Psoas muscle (tissue), 7 donors: ENCODE measurements at regions not wholly inside any gene's neighbourhood (a gene's known extent, or its start where the extent isn't known, plus 50 kb on each side); places are given as distances from the start of the nearest gene placed in this dataset.

Experiments
- ATAC-seq, 4 donors: fragments of 200-7000 bp; cut with Tn5 transposase; one replicate each; pipeline ENCODE4 v1.9.1; 2020; ENCODE audit warnings: moderate library complexity in 3 of 4, mild to moderate bottlenecking in 2 of 4
- DNase-seq, 2 donors: peaks; one replicate each; pipeline ENCODE4 v3.0.0-alpha.2; 2020
- H3K27ac ChIP-seq: fragments of 200-600 bp; one replicate; pipeline ENCODE4 v1.8.0; 2022
- H3K27me3 ChIP-seq, 3 donors: fragments of 200-600 bp in 1 of 3; one replicate each; pipeline versions ENCODE4 v1.6.1 to v1.8.0; 2013 to 2022; ENCODE audit warnings: low read length in 2 of 3, mild to moderate bottlenecking in 2 of 3, moderate library complexity in 1 of 3; ENCODE audit not compliant: insufficient read depth in 3 of 3
- H3K36me3 ChIP-seq, 2 donors: fragments of 200-600 bp in 1 of 2; one replicate each; pipeline versions ENCODE4 v1.6.1 to v1.8.0; 2013 to 2022; ENCODE audit warnings: low read depth in 1 of 2, mild to moderate bottlenecking in 1 of 2, moderate library complexity in 1 of 2; ENCODE audit not compliant: insufficient read depth in 1 of 2
- H3K4me1 ChIP-seq: fragments of 200-600 bp; one replicate; pipeline ENCODE4 v1.8.0; 2022
- H3K4me3 ChIP-seq: fragments of 200-600 bp; one replicate; pipeline ENCODE4 v1.8.0; 2022; ENCODE audit warnings: mild to moderate bottlenecking
- H3K9me3 ChIP-seq: fragments of 200-600 bp; one replicate; pipeline ENCODE4 v1.8.0; 2022
- CTCF ChIP-seq: fragments of 200-600 bp; IDR thresholded peaks from one replicate; pipeline ENCODE4 v1.8.0; 2022; ENCODE audit warnings: antibody characterized with exemption
- WGBS, 3 donors: extraction: QIAGEN DNeasy Blood & Tissue Kit; methylation state at CpG; one replicate each; pipeline versions ENCODE4 v1.1.6 to v1.1.7; 2013; 5-methylcytosine and 5-hydroxymethylcytosine counted together
- intact Hi-C, 2 donors: fragments of 100-400 bp; cut with DNase I; formaldehyde crosslinking; loops; one replicate each; pipeline versions ENCODE4 v1.11.0 to v1.14.2; 2022
- donor health status: healthy with polysubstance abuse.
- donor health status: DM: no; HTN: no; CAD: no; lungs with moderate emphysema.
- donor health status: Bipolar disorder and iron deficiency.
- donor health status: healthy.
- donor health status: DM: yes; HTN: yes; CAD: no.
- donor health status: DM: no; HTN: no; CAD: no.
- donor health status: DM: yes; HTN: yes; CAD: no.

- Histone ChIP-seq H3K27me3 (no peaks in the 10 kb centered on the region), H3K4me1 (no peaks in the 10 kb centered on the region), H3K4me3 (no peak overlapping the region), H3K9me3 (no peaks in the 10 kb centered on the region), H3K36me3 (no peaks in the 10 kb centered on the region), H3K27ac (no peak overlapping the region)
- DNase-seq (no peak), ATAC-seq (no peak)
- intact Hi-C loops: no loop called here
- TF ChIP-seq CTCF: no peak
Observed at GRCh38 chr14:84432676-84433075, 1097.3 kb upstream of the FLRT2 start.

DNA sequence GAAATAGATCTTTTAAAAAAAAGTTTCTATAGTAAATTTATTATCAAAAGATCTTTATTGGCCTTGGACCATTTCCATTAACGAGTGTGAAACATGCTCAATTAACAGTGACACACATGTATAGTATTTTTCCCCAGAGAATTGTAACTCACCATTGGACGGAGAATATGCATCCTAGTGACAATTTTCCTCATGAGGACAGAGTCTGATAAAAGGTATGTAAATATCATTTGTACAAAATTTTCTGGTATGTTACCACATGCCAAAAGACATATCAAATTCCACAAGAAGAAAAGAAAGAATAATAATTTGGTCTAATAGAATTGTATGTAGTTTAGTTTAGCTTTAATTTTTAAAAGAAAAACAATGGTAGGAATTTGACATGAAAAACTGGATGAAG, 1096.0 kb upstream of the FLRT2 start:
- Histone ChIP-seq H3K4me1 (no peaks in the 10 kb centered on the region), H3K4me3 (no peak overlapping the region), H3K27me3 (no peaks in the 10 kb centered on the region), H3K9me3 (no peaks in the 10 kb centered on the region), H3K27ac (no peak overlapping the region), H3K36me3 (no peaks in the 10 kb centered on the region)
- no peak for DNase-seq
- intact Hi-C loops: no loop called here
- WGBS, 3 donors: 50 to 65% (median 56%) methylated on average over 2 of the region's 2 CpGs
- ATAC-seq: no peak
- no peak for TF ChIP-seq CTCF

DNA sequence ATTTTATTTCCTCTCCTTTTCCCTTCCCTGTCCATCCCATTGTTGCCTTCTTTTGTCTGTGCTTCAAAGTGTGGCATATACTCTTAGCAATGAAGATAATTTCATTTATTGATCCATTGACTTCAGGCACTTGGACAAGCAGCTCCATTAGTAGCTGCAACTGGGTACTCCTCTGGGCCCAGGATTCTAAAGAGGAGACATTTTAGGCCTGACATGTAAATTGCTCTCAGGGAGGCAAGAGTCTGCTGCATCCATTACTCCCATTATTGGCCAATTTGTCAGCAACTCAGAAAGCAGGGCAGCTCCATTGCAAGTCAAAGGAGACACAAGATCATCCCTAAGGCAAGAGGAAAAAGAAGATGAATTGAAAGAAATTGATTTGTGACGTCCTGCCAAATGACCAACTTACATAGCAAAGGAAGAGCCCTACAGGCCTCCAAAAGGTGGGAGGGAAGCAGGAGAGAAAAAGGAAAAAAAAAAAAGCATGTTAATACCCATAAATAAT, 1094.1 kb upstream of the FLRT2 start:
- H3K9me3 ChIP-seq: no peaks in the 10 kb centered on the region
- intact Hi-C loops: no loop called here
- H3K36me3 ChIP-seq: no peaks in the 10 kb centered on the region
- ATAC-seq: no peak
- DNase-seq: no peak
- no peaks in the 10 kb centered on the region for H3K4me1 ChIP-seq
- no peak for TF ChIP-seq CTCF
- 93 to 100% (median 96%) methylated on average over 1 of the region's 1 CpG for WGBS, 3 donors
- no peaks in the 10 kb centered on the region for H3K27me3 ChIP-seq
- no peak overlapping the region for H3K27ac ChIP-seq
- no peak overlapping the region for H3K4me3 ChIP-seq

GRCh38 chr14:84436528-84436927, 1093.4 kb upstream of the FLRT2 start:
- TF ChIP-seq CTCF: no peak
- no peak overlapping the region for H3K4me3 ChIP-seq
- DNase-seq (no peak), ATAC-seq (no peak)
- no peaks in the 10 kb centered on the region for H3K36me3 ChIP-seq
- no peaks in the 10 kb centered on the region for H3K27me3 ChIP-seq
- WGBS, 3 donors: 66 to 72% (median 71%) methylated on average over 2 of the region's 2 CpGs
- H3K27ac ChIP-seq: no peak overlapping the region
- H3K9me3 ChIP-seq: no peaks in the 10 kb centered on the region
- H3K4me1 ChIP-seq: no peaks in the 10 kb centered on the region
- intact Hi-C loops: no loop called here

DNA sequence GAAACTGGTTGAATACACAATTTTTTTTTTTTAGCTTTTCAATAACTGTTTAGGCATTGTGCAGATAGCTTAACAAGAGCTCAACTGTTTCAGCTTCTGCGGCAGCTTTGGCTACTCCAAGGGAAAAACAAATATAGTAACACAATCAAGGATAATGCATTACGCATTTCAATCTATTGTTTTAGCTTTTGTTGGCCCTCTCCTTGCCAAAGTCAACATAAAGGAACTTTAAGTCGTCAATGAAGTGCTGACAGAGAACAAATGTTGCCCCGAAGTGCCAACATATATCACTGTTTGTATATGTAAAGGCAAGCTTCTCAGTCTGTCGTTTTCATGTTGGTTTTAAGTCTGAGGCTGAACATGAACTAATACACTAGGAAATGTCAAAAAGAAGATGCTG, 1087.4 kb upstream of the FLRT2 start:
- WGBS, 3 donors: 33 to 35% (median 33%) methylated on average over 5 of the region's 5 CpGs
- TF ChIP-seq CTCF: no peak
- no peaks in the 10 kb centered on the region for H3K4me1 ChIP-seq
- intact Hi-C loops: no loop called here
- H3K9me3 ChIP-seq: no peaks in the 10 kb centered on the region
- no peaks in the 10 kb centered on the region for H3K36me3 ChIP-seq
- no peaks in the 10 kb centered on the region for H3K27me3 ChIP-seq
- H3K27ac ChIP-seq: no peak overlapping the region
- no peak for DNase-seq
- no peak for ATAC-seq
- H3K4me3 ChIP-seq: no peak overlapping the region
